AML-193 (cell line): ENCODE measurements at regions not wholly inside any gene's neighbourhood (a gene's known extent, or its start where the extent isn't known, plus 50 kb on each side); places are given as distances from the start of the nearest gene placed in this dataset.
"Not testable (repeated sequence)": the region's sequence is repeated elsewhere in the genome, so short reads cannot be mapped to it uniquely, and the experiment has no call there.

ENCODE experiments used
- DNase-seq, 2 experiments: peaks; one replicate each; lab custom pipeline; 2025; lab: John Stamatoyannopoulos, UW

DNA sequence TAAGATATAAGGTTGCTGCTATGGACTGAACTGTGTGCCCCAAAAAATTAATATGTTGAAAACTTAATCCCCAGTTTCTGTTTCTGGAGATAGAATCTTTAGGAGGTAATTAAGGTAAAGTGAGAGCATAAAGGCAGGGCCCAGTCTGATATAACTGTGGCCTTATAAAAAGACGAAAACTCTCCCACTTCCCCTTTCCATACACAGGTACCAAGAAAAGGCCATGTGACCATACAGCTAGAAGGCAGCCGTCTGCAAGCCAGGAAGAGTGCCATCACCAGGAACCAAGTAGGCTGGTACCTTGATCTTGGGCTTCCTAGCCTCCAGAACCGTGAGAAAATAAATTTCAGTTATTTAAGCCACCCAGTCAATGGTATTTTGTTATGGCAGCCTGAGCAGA lies 550.3 kb downstream of the SMARCA1 start:
- DNase-seq: no peak

DNA sequence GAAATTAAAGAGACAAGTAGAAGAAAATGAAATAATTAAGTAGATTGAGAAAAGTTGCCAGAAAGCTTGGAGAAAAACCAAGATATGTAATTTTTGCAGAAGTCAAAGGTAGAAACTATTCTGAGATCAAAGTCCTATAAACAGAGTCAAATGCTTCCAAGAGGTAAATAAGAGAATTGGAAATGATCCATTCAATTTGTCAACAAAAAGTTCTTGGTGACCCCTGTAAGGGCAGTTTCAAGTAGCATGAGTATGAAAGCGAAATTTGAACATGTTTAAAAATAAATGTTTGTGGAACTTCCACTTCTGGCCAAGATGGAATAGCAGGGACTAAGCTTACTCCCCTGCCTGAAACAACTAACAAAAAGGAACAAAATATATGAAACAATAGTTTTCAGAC lies 562.0 kb downstream of the SMARCA1 start:
- no peak for DNase-seq

DNA sequence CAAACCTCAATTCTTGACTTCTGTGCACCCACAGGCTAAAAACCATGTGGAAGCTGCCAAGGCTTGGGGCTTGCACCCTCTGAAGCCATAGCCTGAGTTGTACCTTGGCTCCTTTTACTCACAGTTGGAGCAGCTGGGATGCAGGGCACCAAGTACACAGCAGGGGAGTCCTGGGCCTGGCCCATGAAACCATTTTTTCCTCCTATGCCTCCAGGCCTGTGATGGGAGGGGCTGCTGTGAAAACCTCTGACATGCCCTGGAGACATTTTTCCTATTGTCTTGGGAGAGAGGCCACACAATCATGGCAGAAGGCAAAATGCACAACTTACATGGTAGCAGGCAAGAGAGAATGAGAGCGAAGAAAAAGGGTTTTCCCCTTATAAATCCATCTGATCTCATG lies 568.6 kb downstream of the SMARCA1 start:
- not testable (repeated sequence) for DNase-seq

DNA sequence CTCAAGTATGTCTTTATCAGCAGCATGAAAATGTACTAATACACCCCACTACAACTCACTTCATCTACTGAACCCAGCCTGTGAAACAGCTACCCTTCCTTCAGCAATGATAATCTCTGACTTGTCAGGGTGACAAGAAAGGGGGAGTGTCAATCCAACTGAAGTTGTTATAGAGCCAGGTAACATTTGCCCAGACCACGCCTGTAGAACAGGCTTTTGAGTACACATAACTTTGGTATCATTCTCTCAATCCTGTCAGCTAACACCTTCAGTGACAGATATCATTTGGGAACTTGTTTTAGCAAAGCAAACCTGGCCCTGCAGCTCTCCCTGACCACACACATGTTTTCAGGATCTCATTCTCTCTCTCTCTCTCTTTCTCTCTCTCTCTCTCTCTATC lies 592.2 kb downstream of the SMARCA1 start:
- DNase-seq: no peak

DNA sequence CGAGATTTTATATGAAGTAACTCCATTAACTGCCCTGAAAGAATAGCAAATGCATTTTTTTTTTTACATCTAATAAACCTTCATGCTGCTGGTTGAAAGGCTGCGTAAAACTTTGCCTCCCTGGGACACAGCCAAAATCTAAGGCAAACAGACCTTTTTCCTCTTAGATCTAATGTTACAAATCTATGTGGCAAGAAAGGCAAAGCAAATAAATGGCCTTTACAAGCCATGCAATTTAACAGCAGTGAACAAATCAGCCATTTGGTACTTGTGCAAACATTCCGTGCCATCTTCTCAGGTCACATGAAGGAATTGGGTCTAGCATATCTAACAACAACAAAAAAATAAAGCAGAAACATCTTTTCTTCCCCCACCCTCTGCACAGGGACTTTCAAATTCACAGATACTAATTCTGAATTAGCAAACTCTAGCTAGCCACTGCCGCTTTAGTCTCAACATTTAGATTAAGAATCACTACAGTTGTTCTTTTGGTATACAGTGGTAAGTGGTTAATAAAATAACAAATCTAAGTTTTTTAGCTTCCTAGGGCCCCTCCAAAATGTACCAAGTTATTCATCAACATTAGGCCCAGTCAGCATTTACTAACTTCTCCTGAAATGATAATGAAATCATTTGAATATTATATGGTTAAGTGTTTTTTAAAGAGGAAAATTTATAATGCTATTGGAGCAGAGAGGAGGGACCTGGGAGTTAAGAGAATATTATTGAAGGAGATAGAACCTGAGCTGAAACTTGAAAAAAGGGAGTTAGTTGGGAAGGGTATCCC lies 593.8 kb downstream of the SMARCA1 start:
- no peak for DNase-seq

DNA sequence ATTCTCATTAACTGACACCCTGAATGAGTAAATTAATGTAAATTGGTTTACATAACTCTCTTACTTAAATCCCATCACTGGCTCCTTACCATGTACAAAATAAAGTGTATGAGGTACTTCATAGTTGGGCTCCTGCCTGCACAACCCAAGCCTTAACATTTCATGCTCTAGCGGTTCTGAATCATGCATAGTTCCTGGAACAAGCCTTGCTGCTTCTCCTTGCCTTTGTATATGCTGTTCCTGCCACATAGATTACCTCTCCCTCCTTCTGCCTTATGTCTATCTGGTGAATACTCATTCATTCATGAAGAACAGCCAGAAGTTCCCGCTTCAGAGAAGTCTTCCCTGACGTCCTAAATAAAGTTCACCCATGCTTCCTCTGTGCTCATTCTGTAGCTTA lies 594.7 kb downstream of the SMARCA1 start:
- DNase-seq: no peak

DNA sequence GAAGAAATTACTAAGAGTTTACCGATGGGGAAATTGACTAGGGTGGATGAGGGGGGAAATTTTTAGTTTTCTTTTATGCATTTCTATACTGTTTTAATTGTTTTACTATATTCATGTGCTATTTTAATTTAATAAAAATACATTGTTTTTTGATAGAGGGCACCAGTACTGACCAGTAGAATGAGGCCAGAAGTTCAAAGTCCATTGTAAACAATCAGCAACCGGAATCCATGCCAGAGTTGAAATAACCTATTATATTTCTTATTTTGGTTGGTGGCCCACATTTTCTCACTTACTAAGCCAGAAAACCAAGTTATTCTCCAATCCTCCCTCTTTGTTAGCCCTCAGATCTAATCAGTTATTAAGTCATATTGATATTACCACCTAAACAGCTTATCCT lies 595.9 kb downstream of the SMARCA1 start:
- DNase-seq: no peak

DNA sequence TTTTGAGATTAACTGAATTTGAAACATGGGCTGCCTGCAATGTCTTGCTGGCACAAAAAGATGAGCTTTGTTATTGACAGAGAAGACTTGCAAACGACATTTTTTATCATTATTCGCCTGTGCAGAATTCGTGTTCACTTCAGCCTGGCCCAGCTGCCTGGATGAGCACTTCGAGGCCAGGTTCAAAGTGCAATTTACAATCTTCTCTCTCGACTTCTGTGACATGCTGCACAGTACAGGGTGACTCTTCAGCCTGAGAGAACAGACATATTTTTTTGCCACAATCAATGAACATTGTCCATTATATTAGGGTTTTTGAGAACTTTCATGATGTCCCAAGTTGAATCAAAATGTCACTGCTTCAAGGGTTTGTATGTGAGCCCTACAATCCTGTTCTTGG lies 616.5 kb downstream of the SMARCA1 start:
- DNase-seq: no peak

DNA sequence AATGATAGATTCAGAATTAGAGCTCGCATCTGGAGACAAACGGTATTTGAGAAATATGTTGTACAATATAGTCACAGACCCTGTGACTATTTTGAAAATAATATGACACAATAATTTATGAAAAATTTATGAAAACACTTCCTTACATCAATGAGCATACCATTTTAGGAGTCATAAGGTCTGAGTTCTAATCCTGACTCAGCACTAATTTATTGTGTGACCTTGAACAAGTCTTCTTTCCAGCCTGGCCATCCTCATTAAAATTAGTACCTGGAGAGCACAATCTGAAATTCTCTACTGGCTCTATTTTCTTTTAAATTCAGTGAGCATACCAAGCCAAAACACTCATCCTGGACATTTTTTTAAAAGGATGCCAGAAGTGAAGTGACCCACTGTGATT lies 622.3 kb downstream of the SMARCA1 start:
- DNase-seq: no peak

DNA sequence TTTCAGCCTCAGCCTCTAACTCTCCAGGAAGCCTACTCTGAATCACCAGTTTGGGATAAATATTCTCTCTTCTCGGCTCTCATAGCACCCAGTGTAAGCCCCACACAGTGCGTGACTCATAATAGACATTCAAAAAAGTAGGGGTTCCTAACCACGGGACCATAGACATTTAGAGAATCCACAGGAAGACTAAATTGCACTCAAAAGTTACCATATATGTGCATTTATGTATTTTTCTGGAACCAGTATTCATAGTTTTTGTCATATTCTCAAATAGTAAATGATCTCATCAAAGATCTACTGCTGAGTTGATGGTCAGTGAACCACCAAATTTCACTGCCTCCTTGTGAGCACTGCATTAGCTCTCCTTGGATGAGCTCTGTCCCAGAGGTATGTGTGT lies 625.7 kb downstream of the SMARCA1 start:
- DNase-seq: no peak

DNA sequence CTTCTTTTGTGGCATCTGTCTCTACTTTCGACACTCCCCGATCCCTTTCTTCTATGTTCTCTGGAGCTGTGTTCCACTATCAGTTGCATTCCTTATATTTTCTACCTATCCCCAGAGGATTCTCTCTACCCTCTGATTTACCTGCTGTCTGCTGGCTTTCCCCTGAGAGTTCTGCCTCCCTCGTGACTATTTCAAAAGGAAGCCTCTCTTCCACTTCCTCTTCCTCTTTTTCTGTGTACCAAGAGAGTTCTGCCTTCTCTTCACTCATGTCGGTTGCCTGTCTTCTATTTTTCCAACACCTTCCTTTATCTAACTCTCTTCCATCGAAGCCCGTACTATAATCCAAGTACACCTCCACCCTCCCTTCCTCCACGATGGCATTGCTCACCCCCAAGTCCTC lies 631.7 kb downstream of the SMARCA1 start:
- DNase-seq: peak; percentile 0 to 2

DNA sequence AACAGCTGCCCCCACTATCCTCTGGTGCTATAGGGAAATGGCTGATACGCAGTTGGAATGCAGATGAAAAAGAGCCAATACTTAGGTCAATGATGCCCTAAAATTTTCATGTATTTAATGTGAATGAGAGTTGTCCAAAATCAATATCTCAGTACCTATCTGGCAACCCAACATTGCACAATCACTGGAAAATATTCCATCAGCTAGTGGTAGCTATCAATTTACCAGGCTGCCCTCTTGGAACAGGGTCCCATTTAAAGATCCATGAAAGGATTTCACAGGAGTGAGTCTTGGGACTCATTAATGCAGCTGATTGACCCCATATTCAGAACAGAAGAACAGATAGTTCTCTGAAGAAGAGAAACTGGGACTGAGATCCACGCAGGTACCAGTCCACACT lies 638.9 kb downstream of the SMARCA1 start:
- DNase-seq: no peak

DNA sequence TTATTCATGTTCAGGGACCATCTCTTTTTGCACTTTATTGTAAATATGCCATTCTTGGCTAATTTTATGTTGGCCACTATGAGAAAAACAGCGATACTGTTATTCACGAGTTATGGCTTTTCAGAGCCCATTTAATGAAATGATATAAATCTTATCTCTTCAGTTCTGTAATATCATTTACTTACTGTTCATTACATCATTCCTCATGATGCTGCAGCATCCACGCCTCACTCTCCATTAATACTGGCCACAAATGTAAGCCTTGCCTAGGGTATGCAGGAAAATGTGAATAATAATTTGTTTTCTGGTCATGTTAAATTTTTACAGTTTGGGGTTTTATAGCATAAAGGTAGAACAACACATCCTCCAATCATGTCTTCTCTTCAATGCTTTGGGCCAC lies 639.6 kb downstream of the SMARCA1 start:
- DNase-seq: no peak

DNA sequence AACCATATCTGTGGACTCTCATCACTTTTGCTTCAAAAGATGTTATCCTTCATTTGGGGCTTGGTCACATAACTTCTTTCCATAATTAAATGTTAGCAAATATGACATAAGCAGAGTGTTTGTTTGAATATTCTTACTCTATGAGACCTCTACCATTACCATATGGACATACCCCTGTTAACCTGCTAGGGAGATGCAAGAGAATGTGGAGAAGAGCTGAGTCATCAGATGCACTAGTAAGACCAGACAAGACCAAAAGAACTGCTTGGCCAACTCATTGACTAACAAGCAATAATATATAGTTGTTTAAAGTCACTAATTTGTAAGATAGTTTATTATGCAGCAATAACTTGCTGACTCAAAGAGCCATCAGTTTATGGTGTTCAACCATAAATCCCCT lies 652.9 kb downstream of the SMARCA1 start:
- DNase-seq: no peak

DNA sequence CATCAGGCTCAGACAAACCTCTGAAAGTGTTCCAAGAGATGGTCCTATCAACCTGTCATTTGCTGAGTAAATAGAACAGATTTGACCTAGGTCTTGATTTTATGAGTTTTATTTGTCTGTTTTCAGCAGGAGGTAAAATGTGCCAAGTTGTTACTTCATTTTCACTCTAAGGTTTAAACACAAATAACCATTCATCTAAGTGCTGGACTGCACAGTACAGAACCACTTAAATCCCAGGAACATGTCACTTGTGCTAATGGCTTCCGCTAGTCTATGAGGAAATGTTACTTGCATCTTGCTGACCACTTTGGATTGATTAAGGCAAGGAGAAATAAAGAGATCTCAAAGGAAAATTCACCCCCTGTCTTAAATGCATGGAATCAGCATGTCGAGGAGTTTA lies 660.7 kb downstream of the SMARCA1 start:
- no peak for DNase-seq

DNA sequence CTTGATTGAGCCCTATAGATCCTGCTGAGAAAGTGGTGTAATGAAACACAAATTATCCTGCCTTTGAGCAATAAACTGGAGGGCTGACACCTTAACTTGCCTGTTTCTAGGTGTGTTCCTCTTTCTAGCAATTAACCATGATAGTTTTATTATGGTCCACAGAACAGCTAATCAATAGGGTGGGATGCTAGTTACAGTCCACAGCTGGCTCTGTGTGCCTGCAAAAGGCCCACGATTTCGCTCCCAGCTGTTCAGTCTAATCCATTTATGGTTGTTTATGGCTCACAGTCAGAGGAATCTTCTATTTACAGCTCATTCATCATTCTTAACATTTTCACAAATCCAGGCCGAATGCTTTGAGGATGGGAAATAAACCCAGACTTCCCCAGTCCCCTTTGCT lies 674.9 kb downstream of the SMARCA1 start:
- DNase-seq: no peak

DNA sequence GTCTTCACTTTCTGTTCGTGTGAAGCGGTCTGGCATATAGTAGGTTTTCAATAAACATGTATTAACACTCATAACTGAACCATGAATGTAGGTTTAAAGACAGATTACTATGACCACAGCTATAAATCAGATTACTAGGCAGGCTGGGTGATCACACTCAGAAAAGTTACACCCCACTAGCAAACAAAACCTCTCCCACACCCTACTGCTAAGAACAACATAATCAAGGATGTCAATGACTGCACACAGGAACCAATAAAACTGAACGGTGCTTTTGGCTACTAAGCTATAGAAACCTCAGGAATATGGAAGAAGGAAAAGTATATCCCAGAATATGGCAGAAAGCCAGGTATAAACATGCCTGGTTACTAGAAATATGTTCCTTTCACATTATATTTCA lies 676.9 kb downstream of the SMARCA1 start:
- no peak for DNase-seq

DNA sequence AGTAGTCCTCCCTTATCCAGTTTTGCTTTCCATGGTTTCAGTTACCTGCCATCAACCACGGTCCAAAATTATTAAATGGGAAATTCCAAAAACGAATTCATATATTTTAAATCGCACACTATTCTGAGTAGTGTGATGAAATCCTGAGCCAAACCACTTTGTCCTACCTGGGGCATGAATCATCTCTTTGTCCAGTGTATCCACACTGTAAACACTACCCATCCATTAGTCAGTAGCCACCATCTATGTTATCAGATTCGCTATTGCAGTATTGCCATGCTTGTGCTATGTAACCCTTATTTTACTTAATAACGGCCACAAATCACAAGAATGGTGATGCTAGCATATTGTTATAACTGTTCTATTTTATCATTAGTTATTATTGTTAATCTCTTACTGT lies 704.6 kb downstream of the SMARCA1 start:
- DNase-seq: no peak

DNA sequence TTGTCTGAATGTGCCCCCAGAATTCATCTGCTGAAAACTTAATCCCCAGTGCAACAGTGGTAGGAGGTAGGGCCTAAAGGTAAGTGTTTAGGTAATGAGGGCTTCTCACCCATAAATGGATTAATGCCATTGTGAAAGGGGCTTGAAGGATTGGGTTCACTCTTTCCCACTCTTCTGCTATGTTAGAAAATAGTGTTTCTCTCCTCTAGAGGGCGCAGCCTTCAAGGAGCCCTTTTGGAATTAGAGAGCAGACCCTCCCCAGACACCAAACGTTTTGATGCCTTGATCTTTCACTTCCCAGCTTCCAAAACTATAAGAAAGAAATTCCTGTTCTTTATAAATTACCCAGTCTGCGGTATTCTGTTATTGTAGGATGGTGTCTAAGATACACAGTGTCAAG lies 706.4 kb downstream of the SMARCA1 start:
- no peak for DNase-seq

DNA sequence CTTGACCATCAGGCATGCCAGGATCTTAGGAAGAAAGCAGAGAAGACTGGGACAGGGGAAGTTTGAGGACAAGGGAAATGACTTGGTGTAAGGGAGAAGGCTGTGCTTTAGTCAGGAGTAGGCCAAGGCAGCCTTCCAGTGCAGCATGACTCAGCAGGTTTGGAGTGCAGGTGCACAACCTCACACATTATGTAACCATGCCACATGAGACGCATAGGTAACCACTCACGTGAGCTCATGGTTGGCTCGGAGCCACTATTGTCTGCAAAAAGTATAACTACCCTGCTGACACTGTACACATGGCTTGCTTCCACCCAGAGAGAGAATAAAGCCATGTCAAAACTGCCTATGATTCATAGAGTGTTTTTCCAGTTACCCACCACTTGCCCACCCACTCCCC lies 715.9 kb downstream of the SMARCA1 start:
- no peak for DNase-seq

DNA sequence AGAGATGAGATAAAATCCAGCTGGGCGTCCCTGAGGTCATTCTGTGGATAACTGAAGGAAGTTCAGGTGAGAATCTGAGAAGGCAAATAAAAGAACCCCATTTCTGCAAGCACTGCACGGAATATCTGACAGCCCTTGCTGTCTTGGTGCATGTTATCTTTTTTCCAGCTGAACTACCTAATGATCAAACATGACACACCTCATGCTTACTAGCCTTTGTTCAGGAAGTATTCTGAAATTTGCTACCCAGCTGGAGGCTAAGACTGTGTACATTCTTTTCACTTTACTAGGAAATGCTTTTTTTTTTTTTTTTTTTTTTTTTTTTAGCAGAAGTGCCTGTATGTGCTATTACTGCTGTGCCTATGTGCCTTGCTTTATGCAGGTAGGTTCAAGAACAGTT lies 718.1 kb downstream of the SMARCA1 start:
- no peak for DNase-seq

DNA sequence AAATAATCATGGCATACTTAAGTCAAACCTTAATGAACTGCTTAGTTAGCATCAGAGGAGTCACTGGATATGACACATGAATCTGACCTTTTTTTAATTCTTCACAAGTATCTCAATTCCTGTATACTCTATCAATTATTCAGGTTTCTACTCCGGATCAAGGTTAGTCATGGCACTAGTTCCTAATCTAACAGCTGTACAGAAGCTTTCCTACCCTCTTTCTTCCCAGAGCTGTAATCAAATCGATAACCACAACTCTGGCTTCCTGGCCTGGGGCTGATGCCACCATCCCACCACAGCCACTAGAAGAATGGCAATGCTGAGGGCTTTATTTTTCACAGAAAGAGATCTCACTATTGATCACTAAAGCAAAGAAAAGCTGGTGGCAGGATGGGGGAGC lies 718.5 kb downstream of the SMARCA1 start:
- DNase-seq: no peak

DNA sequence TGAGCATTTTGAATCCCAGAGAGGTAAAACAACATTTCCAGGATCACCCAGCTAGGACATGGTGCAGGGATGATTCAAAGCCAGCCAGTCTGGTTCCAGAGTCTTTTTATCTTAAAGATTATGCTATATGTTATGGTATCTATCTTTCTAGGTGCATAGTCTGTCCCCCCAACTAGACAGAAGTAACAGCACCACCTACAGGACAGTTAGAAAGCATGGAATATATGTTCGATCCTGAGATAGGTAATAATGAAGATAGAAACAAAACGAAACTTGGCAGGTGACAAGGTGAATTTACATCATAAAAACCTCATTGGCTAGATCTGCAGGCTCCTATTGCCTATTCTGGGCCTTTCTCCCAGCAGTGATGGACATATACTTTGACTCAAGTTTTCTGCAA lies 723.2 kb downstream of the SMARCA1 start:
- peak in 1 of 2 experiments; percentile 11 for DNase-seq

DNA sequence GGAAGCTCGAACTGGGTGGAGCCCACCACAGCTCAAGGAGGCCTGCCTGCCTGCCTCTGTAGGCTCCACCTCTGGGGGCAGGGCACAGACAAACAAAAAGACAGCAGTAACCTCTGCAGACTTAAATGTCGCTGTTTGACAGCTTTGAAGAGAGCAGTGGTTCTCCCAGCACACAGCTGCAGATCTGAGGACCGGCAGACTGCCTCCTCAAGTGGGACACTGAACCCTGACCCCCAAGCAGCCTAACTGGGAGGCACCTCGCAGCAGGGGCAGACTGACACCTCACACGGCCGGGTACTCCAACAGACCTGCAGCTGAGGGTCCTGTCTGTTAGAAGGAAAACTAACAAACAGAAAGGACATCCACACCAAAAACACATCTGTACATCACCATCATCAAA lies 730.9 kb upstream of the ACTRT1 start:
- not testable (repeated sequence) for DNase-seq
